ENCODE measurements at regions not wholly inside any gene's neighbourhood (a gene's known extent, or its start where the extent isn't known, plus 50 kb on each side); places are given as distances from the start of the nearest gene placed in this dataset.
A peak's percentile ranks its signal among the peaks of the same experiment; 100 is the strongest.

GRCh38 chr16:55154262-55154661 is 169.7 kb upstream of the IRX6 start:
- DNase-seq: no peak

- no peak for DNase-seq
Measured at GRCh38 chr16:55154956-55155355, 169.0 kb upstream of the IRX6 start.

GRCh38 chr16:55155815-55156214 is 168.2 kb upstream of the IRX6 start:
- DNase-seq: no peak

- no peak for DNase-seq
Measured at GRCh38 chr16:55169780-55170179, 154.2 kb upstream of the IRX6 start.

GRCh38 chr16:55171241-55171640 is 152.8 kb upstream of the IRX6 start:
- no peak for DNase-seq

GRCh38 chr16:55175389-55175788 is 148.6 kb upstream of the IRX6 start:
- no peak for DNase-seq

- no peak for DNase-seq
Measured at GRCh38 chr16:55176901-55177300, 147.1 kb upstream of the IRX6 start.

- DNase-seq: no peak
Measured at GRCh38 chr16:55179411-55179810, 144.6 kb upstream of the IRX6 start.

- peak in 10 of 58 donors; percentile 2 to 20 (median 6) for DNase-seq
Measured at GRCh38 chr16:55179852-55180585, 144.0 kb upstream of the IRX6 start.

- no peak for DNase-seq
Measured at GRCh38 chr16:55184052-55184451, 140.0 kb upstream of the IRX6 start.

GRCh38 chr16:55184619-55185018 is 139.4 kb upstream of the IRX6 start:
- no peak for DNase-seq

- no peak for DNase-seq
Measured at GRCh38 chr16:55189224-55189623, 134.8 kb upstream of the IRX6 start.

GRCh38 chr16:55189682-55190636 is 134.0 kb upstream of the IRX6 start:
- no peak for DNase-seq

- no peak for DNase-seq
Measured at GRCh38 chr16:55192734-55193133, 131.3 kb upstream of the IRX6 start.

- no peak for DNase-seq
Measured at GRCh38 chr16:55203570-55203969, 120.4 kb upstream of the IRX6 start.

GRCh38 chr16:55204069-55204468 is 119.9 kb upstream of the IRX6 start:
- no peak for DNase-seq

- DNase-seq: no peak
Measured at GRCh38 chr16:55204923-55205322, 119.1 kb upstream of the IRX6 start.

- peak in 8 of 58 donors; percentile 0 to 5 (median 2) for DNase-seq
Measured at GRCh38 chr16:55207693-55208428, 116.1 kb upstream of the IRX6 start.

GRCh38 chr16:55209626-55210025 is 114.4 kb upstream of the IRX6 start:
- DNase-seq: no peak

- DNase-seq: no peak
Measured at GRCh38 chr16:55212791-55213190, 111.2 kb upstream of the IRX6 start.

- no peak for DNase-seq
Measured at GRCh38 chr16:55214412-55214811, 109.6 kb upstream of the IRX6 start.

All from anterior cingulate cortex (tissue), 58 donors.